WTC11 (cell line): ENCODE measurements at regions not wholly inside any gene's neighbourhood (a gene's known extent, or its start where the extent isn't known, plus 50 kb on each side); places are given as distances from the start of the nearest gene placed in this dataset.

Experiments used
- ATAC-seq: fragments of 200-7000 bp; cut with Tn5 transposase; 2 replicates; pipeline ENCODE4 v1.10.0; 2021; ENCODE audit warnings: mild to moderate bottlenecking, moderate library complexity
- CTCF ChIA-PET: fragments of 300-600 bp; sonication (Branson Sonifier 250); formaldehyde crosslinking; loops from one replicate; lab custom pipeline; 2021; ENCODE audit warnings: antibody characterized with exemption; lab: Charles Lee
- POLR2A ChIA-PET: fragments of 350-600 bp; sonication (Branson Sonifier 250); formaldehyde crosslinking; loops from one replicate; lab custom pipeline; 2021; ENCODE audit warnings: antibody characterized with exemption; lab: Charles Lee
- DNase-seq: peaks from one replicate; pipeline ENCODE4 v3.0.0; 2021; ENCODE audit warnings: low spot score
- H3K27ac Mint-ChIP-seq: 2 replicates; pipeline ENCODE4 v1.8.0; 2021; ENCODE audit warnings: mixed read lengths
- H3K27me3 Mint-ChIP-seq: 2 replicates; pipeline ENCODE4 v1.8.0; 2021; ENCODE audit warnings: low read depth, mild to moderate bottlenecking, moderate library complexity, mixed read lengths
- H3K36me3 Mint-ChIP-seq: 2 replicates; pipeline ENCODE4 v1.8.0; 2021; ENCODE audit warnings: mixed read lengths
- H3K4me1 Mint-ChIP-seq: 2 replicates; pipeline ENCODE4 v1.8.0; 2022; ENCODE audit warnings: mixed read lengths
- H3K4me3 Mint-ChIP-seq: 2 replicates; pipeline ENCODE4 v1.8.0; 2021; ENCODE audit warnings: mild to moderate bottlenecking, moderate library complexity, mixed read lengths
- H3K9me3 Mint-ChIP-seq: 2 replicates; pipeline ENCODE4 v1.8.0; 2021; ENCODE audit warnings: mixed read lengths
- ARID4B ChIP-seq: sonication (generic); formaldehyde crosslinking; IDR thresholded peaks from 2 replicates; pipeline ENCODE4 v1.8.0; 2023; ENCODE audit warnings: missing genetic modification reagents, mild to moderate bottlenecking, borderline replicate concordance
- ATF6 ChIP-seq: sonication (generic); formaldehyde crosslinking; IDR thresholded peaks from 2 replicates; pipeline ENCODE4 v1.8.1; 2023; ENCODE audit warnings: mild to moderate bottlenecking, missing genetic modification reagents
- CBFB ChIP-seq: sonication (generic); formaldehyde crosslinking; IDR thresholded peaks from 2 replicates; pipeline ENCODE4 v1.8.1; 2022; ENCODE audit warnings: mild to moderate bottlenecking, low read depth, missing genetic modification reagents
- CDX4 ChIP-seq: fragments of 250-450 bp; sonication (Bioruptor Pico); IDR thresholded peaks from 2 replicates; pipeline ENCODE4 v1.9.0; 2021; ENCODE audit warnings: moderate library complexity, mild to moderate bottlenecking, inconsistent platforms, borderline replicate concordance
- E2F1 ChIP-seq: sonication (generic); formaldehyde crosslinking; IDR thresholded peaks from 2 replicates; pipeline ENCODE4 v1.8.0; 2022; ENCODE audit warnings: mild to moderate bottlenecking, missing genetic modification reagents
- ETV6 ChIP-seq: sonication (generic); formaldehyde crosslinking; IDR thresholded peaks from 2 replicates; pipeline ENCODE4 v1.8.1; 2022; ENCODE audit warnings: mild to moderate bottlenecking, missing genetic modification reagents
- JUN ChIP-seq: sonication (generic); formaldehyde crosslinking; IDR thresholded peaks from 2 replicates; pipeline ENCODE4 v1.8.0; 2023; ENCODE audit warnings: mild to moderate bottlenecking, missing genetic modification reagents
- MYBL2 ChIP-seq: sonication (generic); formaldehyde crosslinking; IDR thresholded peaks from 2 replicates; pipeline ENCODE4 v1.8.1; 2023; ENCODE audit warnings: mild to moderate bottlenecking, moderate library complexity, missing genetic modification reagents
- NR3C1 ChIP-seq: sonication (generic); formaldehyde crosslinking; conservative IDR thresholded peaks from 2 replicates; pipeline ENCODE4 v1.8.1; 2023; ENCODE audit warnings: low read depth, mild to moderate bottlenecking, missing genetic modification reagents
- RELA ChIP-seq: sonication (generic); formaldehyde crosslinking; IDR thresholded peaks from 2 replicates; pipeline ENCODE4 v1.8.1; 2022; ENCODE audit warnings: missing genetic modification reagents, mild to moderate bottlenecking, borderline replicate concordance
- TCF7 ChIP-seq: sonication (generic); formaldehyde crosslinking; IDR thresholded peaks from 2 replicates; pipeline ENCODE4 v1.8.0; 2022; ENCODE audit warnings: mild to moderate bottlenecking, low read depth, missing genetic modification reagents, moderate library complexity
- TEAD1 ChIP-seq: sonication (generic); formaldehyde crosslinking; IDR thresholded peaks from 2 replicates; pipeline ENCODE4 v1.8.0; 2022; ENCODE audit warnings: mild to moderate bottlenecking, missing genetic modification reagents
- TP53 ChIP-seq: sonication (generic); formaldehyde crosslinking; IDR thresholded peaks from 2 replicates; pipeline ENCODE4 v1.8.1; 2023; ENCODE audit warnings: mild to moderate bottlenecking, missing genetic modification reagents
- ZBTB21 ChIP-seq: sonication (generic); formaldehyde crosslinking; IDR thresholded peaks from 2 replicates; pipeline ENCODE4 v1.8.1; 2023; ENCODE audit warnings: mild to moderate bottlenecking, missing genetic modification reagents, borderline replicate concordance
- ZBTB43 ChIP-seq: sonication (generic); formaldehyde crosslinking; IDR thresholded peaks from 2 replicates; pipeline ENCODE4 v1.8.1; 2023; ENCODE audit warnings: mild to moderate bottlenecking, missing genetic modification reagents
- ZMAT4 ChIP-seq: fragments of 250-450 bp; sonication (Bioruptor Pico); IDR thresholded peaks from 2 replicates; pipeline ENCODE4 v1.9.0; 2021; ENCODE audit warnings: mild to moderate bottlenecking
- ZNF671 ChIP-seq: fragments of 250-450 bp; sonication (Bioruptor Pico); IDR thresholded peaks from 2 replicates; pipeline ENCODE4 v1.8.0; 2021; ENCODE audit warnings: mild to moderate bottlenecking
- TF ChIP-seq, protein P1 (sequence below): fragments of 250-450 bp; sonication (Bioruptor Pico); IDR thresholded peaks from 2 replicates; pipeline ENCODE4 v1.9.0; 2021; ENCODE audit warnings: mild to moderate bottlenecking

DNA sequence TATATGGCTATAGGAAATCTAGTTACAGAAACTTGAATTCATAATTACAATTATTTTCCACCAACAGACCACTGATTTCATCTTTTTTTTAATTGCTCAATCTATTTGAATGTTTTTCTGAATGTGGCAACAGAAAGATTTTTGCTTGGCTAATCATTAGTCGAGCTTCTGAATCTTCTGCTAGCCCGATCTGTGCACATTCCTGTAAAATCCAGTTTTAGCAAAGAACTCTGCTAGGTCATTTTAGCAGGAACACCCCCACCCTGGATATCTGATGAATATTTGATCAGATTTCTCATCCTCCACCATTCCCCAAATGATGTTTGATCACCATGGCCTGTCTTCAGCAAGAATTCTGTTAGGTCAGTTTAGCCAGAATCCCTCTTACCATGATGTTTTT is 176.3 kb downstream of the LEPR start (continued):
- no peak for TF ChIP-seq ARID4B (CRISPR knock-in tag)

DNA sequence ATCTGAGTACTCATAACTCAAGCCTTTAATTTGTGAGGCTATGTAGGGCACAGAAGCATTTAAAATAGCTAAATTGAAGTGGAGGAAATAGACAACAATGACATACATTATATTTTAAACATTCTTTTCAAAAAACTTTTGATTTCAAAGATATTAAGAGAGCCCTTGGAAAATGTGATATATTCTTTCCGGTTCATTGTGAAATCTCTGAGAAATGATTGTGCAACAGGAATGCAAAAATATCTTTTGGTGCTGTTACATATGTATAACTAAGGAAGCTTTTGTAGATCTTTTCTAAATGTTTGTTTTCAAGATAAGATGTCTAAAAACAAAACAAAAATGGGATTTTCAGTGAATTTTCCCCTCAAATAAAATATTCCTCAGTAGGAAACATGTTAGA is 185.2 kb downstream of the LEPR start:
- Mint-ChIP-seq H3K27me3 (no peaks in the 10 kb centered on the region), H3K36me3 (no peaks in the 10 kb centered on the region), H3K9me3 (no peaks in the 10 kb centered on the region), H3K4me3 (no peak overlapping the region), H3K4me1 (no peaks in the 10 kb centered on the region), H3K27ac (no peak overlapping the region)
- ATAC-seq (no peak), DNase-seq (no peak)
- POLR2A ChIA-PET: no interaction called here
- TF ChIP-seq MYBL2 (no peak), CDX4 (CRISPR knock-in tag) (no peak), ZBTB21 (CRISPR knock-in tag) (no peak), ATF6 (no peak)
- TF ChIP-seq, protein P1, sequence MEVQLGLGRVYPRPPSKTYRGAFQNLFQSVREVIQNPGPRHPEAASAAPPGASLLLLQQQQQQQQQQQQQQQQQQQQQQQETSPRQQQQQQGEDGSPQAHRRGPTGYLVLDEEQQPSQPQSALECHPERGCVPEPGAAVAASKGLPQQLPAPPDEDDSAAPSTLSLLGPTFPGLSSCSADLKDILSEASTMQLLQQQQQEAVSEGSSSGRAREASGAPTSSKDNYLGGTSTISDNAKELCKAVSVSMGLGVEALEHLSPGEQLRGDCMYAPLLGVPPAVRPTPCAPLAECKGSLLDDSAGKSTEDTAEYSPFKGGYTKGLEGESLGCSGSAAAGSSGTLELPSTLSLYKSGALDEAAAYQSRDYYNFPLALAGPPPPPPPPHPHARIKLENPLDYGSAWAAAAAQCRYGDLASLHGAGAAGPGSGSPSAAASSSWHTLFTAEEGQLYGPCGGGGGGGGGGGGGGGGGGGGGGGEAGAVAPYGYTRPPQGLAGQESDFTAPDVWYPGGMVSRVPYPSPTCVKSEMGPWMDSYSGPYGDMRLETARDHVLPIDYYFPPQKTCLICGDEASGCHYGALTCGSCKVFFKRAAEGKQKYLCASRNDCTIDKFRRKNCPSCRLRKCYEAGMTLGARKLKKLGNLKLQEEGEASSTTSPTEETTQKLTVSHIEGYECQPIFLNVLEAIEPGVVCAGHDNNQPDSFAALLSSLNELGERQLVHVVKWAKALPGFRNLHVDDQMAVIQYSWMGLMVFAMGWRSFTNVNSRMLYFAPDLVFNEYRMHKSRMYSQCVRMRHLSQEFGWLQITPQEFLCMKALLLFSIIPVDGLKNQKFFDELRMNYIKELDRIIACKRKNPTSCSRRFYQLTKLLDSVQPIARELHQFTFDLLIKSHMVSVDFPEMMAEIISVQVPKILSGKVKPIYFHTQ (CRISPR knock-in tag): no peak
- CTCF ChIA-PET: interaction anchor here (0.5 kb wide), 1 partner anchor 500 kb away, joined by 4 read pairs; no protein-coding TSS in a partner anchor

DNA sequence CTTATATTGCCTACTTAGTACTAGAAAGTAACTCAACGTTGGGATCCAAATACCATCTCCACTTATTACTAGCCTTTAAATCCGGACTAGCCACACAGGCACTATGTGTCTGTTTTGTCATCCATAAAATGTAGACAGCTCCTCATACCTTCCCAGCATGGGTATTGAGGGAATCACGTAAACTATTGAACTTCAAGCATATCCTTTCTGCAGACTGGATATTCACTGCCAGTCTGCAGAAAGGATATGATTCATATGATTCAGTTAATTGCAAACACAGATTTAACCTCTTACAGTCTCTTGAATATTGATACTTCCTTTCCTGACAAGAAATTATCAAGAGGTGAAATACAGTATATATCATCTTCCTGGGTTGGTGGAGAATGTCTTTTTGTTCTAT is 186.0 kb downstream of the LEPR start:
- H3K9me3 Mint-ChIP-seq: no peaks in the 10 kb centered on the region
- ATAC-seq: no peak
- H3K27ac Mint-ChIP-seq: no peak overlapping the region
- H3K4me1 Mint-ChIP-seq: no peaks in the 10 kb centered on the region
- TF ChIP-seq TCF7 (CRISPR knock-in tag) (no peak), ZBTB21 (CRISPR knock-in tag) (no peak), NR3C1 (CRISPR knock-in tag) (no peak), JUN (no peak), ZNF671 (no peak), RELA (CRISPR knock-in tag) (no peak), TEAD1 (CRISPR knock-in tag) (no peak), ZMAT4 (CRISPR knock-in tag) (no peak), CBFB (CRISPR knock-in tag) (no peak), TP53 (CRISPR knock-in tag) (no peak), E2F1 (CRISPR knock-in tag) (no peak), ETV6 (CRISPR knock-in tag) (no peak), ZBTB43 (no peak)
- ChIA-PET POLR2A (no interaction called here), CTCF (no interaction called here)
- DNase-seq: no peak
- no peaks in the 10 kb centered on the region for H3K36me3 Mint-ChIP-seq
- H3K27me3 Mint-ChIP-seq: no peaks in the 10 kb centered on the region
- H3K4me3 Mint-ChIP-seq: no peak overlapping the region
